Caco-2 (cell line): ENCODE measurements at regions not wholly inside any gene's neighbourhood (a gene's known extent, or its start where the extent isn't known, plus 50 kb on each side); places are given as distances from the start of the nearest gene placed in this dataset.

Experiments used
- BruUV-seq: library from RNA; stranded (reverse); fragments of 400-500 nt; replicated peaks from 2 replicates; lab custom pipeline; 2021; lab: Mats Ljungman, UMichigan
- CTCF ChIA-PET: fragments of 300-600 bp; sonication (Branson Sonifier 250); formaldehyde crosslinking; loops from one replicate; lab custom pipeline; 2022; ENCODE audit warnings: antibody characterized with exemption; lab: Charles Lee
- POLR2A ChIA-PET: fragments of 300-600 bp; sonication (Branson Sonifier 250); formaldehyde crosslinking; loops from one replicate; lab custom pipeline; 2022; ENCODE audit warnings: antibody characterized with exemption; lab: Charles Lee
- DNase-seq, 2 experiments: peaks; one replicate each; pipeline versions ENCODE4 v3.0.0 to v3.0.0-alpha.2; 2020 to 2022
- H3K27me3 ChIP-seq: replicated peaks from 2 replicates; pipeline ENCODE4 v1.6.0; 2011; ENCODE audit warnings: low read length; ENCODE audit not compliant: control insufficient read depth, insufficient read depth
- H3K36me3 ChIP-seq: 2 replicates; pipeline ENCODE4 v1.5.1; 2011; ENCODE audit warnings: low read length; ENCODE audit not compliant: control insufficient read depth, insufficient read depth
- H3K4me1 ChIP-seq: fragments of 250-450 bp; sonication (Bioruptor Pico); 2 replicates; pipeline ENCODE4 v1.5.1; 2020; ENCODE audit warnings: mild to moderate bottlenecking
- H3K4me3 ChIP-seq: 2 replicates; pipeline ENCODE4 v1.5.1; 2011; ENCODE audit warnings: low read depth, mild to moderate bottlenecking, control low read depth, low read length
- H3K9me3 ChIP-seq: fragments of 250-450 bp; sonication (Bioruptor Pico); 2 replicates; pipeline ENCODE4 v1.5.1; 2020; ENCODE audit warnings: mild to moderate bottlenecking, moderate library complexity
- H3K27ac Mint-ChIP-seq: one replicate; pipeline ENCODE4 v1.8.0; 2022; ENCODE audit warnings: mixed read lengths; ENCODE audit not compliant: unreplicated experiment
- H3K27me3 Mint-ChIP-seq: one replicate; pipeline ENCODE4 v1.8.0; 2022; ENCODE audit warnings: mixed read lengths; ENCODE audit not compliant: insufficient read depth, unreplicated experiment
- H3K36me3 Mint-ChIP-seq: one replicate; pipeline ENCODE4 v1.8.0; 2022; ENCODE audit warnings: mild to moderate bottlenecking, mixed read lengths; ENCODE audit not compliant: insufficient read depth, unreplicated experiment
- H3K4me1 Mint-ChIP-seq: one replicate; pipeline ENCODE4 v1.8.0; 2022; ENCODE audit warnings: low read depth, mixed read lengths; ENCODE audit not compliant: unreplicated experiment
- H3K4me3 Mint-ChIP-seq: one replicate; pipeline ENCODE4 v1.8.0; 2022; ENCODE audit warnings: mild to moderate bottlenecking, moderate library complexity, mixed read lengths; ENCODE audit not compliant: unreplicated experiment
- H3K9me3 Mint-ChIP-seq: one replicate; pipeline ENCODE4 v1.8.0; 2022; ENCODE audit warnings: mixed read lengths; ENCODE audit not compliant: unreplicated experiment
- CTCF ChIP-seq, 2 experiments: fragments of 200-600 bp in 1 of 2; IDR thresholded peaks; 1 replicate in 1 of 2; 2 replicates in 1 of 2; pipeline versions ENCODE4 v1.5.1 to v1.8.0; 2011 to 2022; ENCODE audit warnings: antibody characterized with exemption in 1 of 2, control low read depth in 1 of 2, inconsistent platforms in 1 of 2, low read depth in 1 of 2, low read length in 1 of 2, mild to moderate bottlenecking in 1 of 2, moderate library complexity in 1 of 2; ENCODE audit not compliant: insufficient read depth in 1 of 2, severe bottlenecking in 1 of 2, unreplicated experiment in 1 of 2
- intact Hi-C: fragments of 100-400 bp; cut with micrococcal nuclease; formaldehyde crosslinking; loops from one replicate; pipeline ENCODE4 v1.10.0; 2022; ENCODE audit not compliant: unreplicated experiment

- H3K9me3 Mint-ChIP-seq, result no peaks in the 10 kb centered on the region
- ChIA-PET POLR2A (no interaction called here), CTCF (no interaction called here)
- intact Hi-C loops, result no loop called here
- H3K36me3 Mint-ChIP-seq, result no peaks in the 10 kb centered on the region
- H3K4me1 ChIP-seq, result no peaks in the 10 kb centered on the region
- no peak overlapping the region for H3K27ac Mint-ChIP-seq
- no peaks in the 10 kb centered on the region for H3K36me3 ChIP-seq
- no peak overlapping the region for H3K4me3 Mint-ChIP-seq
- BruUV-seq, result no TSS peak
- H3K9me3 ChIP-seq, result no peaks in the 10 kb centered on the region
- H3K27me3 ChIP-seq, result no peaks in the 10 kb centered on the region
- peaks cover 3% of the 10 kb centered on the region for H3K27me3 Mint-ChIP-seq
- no peak overlapping the region for H3K4me3 ChIP-seq
- TF ChIP-seq CTCF (IDR thresholded peaks at IDR 0.05; ENCODE audit: insufficient read depth in 1 of 2, low read depth in 1 of 2, low read length in 1 of 2, severe bottlenecking in 1 of 2, unreplicated experiment in 1 of 2), result no peak
- DNase-seq, result no peak
- H3K4me1 Mint-ChIP-seq, result peaks cover 6% of the 10 kb centered on the region
These were observed 73.8 kb upstream of the S1PR1 start for GRCh38 chr1:101162736-101163735.

GRCh38 chr1:101162300-101162699, 74.5 kb upstream of the S1PR1 start:
- BruUV-seq, result no TSS peak
- CTCF ChIA-PET, result no interaction called here

GRCh38 chr1:101161619-101162018, 75.2 kb upstream of the S1PR1 start:
- no TSS peak for BruUV-seq
- Mint-ChIP-seq H3K4me3 (no peak overlapping the region), H3K9me3 (no peaks in the 10 kb centered on the region), H3K27me3 (no peaks in the 10 kb centered on the region), H3K4me1 (no peaks in the 10 kb centered on the region), H3K27ac (no peak overlapping the region), H3K36me3 (no peaks in the 10 kb centered on the region)
- H3K9me3 ChIP-seq, result no peaks in the 10 kb centered on the region
- intact Hi-C loops, result no loop called here
- no peaks in the 10 kb centered on the region for H3K27me3 ChIP-seq
- H3K4me3 ChIP-seq, result no peak overlapping the region
- TF ChIP-seq CTCF (IDR thresholded peaks at IDR 0.05; ENCODE audit: insufficient read depth in 1 of 2, low read depth in 1 of 2, low read length in 1 of 2, severe bottlenecking in 1 of 2, unreplicated experiment in 1 of 2), result no peak
- no peaks in the 10 kb centered on the region for H3K4me1 ChIP-seq
- no peak for DNase-seq
- no peaks in the 10 kb centered on the region for H3K36me3 ChIP-seq
- ChIA-PET CTCF (no interaction called here), POLR2A (no interaction called here)

More at GRCh38 chr1:101162300-101162699, 74.5 kb upstream of the S1PR1 start:
- Histone ChIP-seq H3K9me3 (no peaks in the 10 kb centered on the region), H3K4me1 (no peaks in the 10 kb centered on the region), H3K36me3 (no peaks in the 10 kb centered on the region), H3K27me3 (no peaks in the 10 kb centered on the region), H3K4me3 (no peak overlapping the region)
- Mint-ChIP-seq H3K36me3 (no peaks in the 10 kb centered on the region), H3K4me1 (peaks cover under 1% of the 10 kb centered on the region), H3K9me3 (no peaks in the 10 kb centered on the region), H3K27ac (no peak overlapping the region), H3K4me3 (no peak overlapping the region), H3K27me3 (no peaks in the 10 kb centered on the region)
- intact Hi-C loops, result no loop called here
- no peak for TF ChIP-seq CTCF (IDR thresholded peaks at IDR 0.05; ENCODE audit: insufficient read depth in 1 of 2, low read depth in 1 of 2, low read length in 1 of 2, severe bottlenecking in 1 of 2, unreplicated experiment in 1 of 2)
- POLR2A ChIA-PET, result no interaction called here
- DNase-seq, result no peak
